ENCODE measurements at regions not wholly inside any gene's neighbourhood (a gene's known extent, or its start where the extent isn't known, plus 50 kb on each side); places are given as distances from the start of the nearest gene placed in this dataset.
"Not testable (repeated sequence)": the region's sequence is repeated elsewhere in the genome, so short reads cannot be mapped to it uniquely, and the experiment has no call there.

DNA sequence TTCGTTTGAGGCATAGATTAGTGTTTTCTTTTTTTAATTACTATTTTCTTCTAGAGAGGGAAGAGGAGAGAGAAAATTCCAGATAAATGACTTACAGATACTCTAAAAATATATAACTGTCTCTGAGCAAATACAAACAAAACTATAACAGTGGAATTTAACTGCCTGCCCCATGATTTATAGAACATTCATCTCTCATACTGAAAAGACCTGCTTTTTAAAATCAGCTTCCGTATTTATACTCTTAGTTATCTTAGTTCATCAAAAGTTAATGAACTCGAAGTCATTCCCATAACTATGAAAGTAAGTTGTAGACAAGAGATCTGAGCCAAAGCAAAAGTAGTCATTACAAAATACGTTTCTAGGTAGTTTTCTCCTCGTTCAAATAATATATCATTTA lies 123.8 kb upstream of the DMRT1 start:
- no peak for DNase-seq

DNA sequence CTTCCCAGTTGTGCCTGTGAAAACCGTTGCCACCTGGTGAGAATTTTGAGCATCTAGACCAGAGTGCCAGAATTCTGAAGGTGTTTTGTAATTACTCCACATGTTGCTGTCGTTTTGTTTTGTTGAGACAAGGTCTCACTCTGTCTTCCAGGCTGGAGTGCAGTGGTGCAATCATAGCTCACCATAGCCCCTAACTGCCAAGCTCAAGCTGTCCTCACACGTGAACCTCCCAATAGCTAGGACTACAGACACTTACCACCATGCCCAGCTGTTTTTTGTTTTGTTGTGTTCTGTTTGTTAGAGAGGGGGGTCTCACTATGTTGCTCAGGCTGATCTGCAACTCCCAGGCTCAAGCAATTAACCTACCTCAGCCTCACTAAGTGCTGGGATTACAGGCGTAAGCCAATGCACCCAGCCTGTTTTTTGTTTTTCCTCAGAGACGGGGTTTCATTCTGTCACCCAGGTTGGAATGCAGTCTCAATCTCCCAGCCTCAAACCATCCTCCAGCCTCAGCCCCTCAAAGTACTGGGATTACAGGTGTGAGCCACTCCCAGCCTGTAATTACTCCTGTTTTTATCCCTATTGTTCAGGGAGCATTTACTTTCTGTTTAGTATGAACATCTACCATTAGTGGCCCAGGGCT lies 121.1 kb upstream of the DMRT1 start:
- DNase-seq: no peak

DNA sequence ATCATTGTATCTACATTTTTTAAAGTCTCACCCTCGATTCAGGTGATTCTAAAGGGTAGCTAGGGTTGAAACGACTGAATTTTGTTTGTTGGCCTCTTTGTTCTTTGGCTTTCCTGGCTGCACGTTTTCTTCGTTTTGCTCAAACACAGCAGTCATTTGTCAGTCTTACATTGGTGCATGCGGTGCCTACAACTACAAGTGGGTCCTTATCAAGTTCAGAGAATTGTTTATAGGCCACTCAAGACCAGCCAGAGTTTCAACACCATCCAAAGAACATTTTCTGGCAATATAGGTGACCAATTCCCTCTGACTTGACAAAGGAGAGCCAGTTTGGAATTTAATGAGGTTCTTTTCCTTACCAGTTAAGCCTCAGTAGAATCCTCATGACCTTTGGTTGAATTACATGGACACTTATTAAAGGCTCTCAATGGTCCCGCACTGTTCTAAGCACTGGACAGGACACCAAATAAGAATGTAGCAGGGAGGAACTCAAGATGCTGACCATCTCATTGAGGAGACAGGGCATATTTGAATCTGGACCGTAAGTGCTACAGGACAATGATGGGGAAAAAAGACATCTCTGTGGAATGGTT lies 119.0 kb upstream of the DMRT1 start:
- DNase-seq: no peak

DNA sequence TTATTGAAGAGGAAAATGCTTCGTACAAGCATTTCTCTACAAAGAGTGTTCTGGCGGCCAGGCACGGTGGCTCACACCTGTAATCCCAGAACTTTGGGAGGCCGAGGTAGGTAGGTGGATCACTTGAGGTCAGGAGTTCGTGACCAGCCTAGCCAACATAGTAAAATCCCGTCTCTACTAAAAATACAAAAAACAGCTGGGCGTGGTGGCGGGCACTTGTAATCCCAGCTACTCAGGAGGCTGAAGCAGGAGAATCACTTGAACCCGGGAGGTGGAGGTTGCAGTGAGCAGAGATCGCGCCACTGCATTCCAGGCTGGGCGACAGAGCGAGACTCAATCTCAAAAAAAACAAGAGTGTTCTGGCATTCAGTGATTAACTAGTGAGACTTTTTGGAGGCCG lies 117.0 kb upstream of the DMRT1 start:
- DNase-seq: not testable (repeated sequence)

DNA sequence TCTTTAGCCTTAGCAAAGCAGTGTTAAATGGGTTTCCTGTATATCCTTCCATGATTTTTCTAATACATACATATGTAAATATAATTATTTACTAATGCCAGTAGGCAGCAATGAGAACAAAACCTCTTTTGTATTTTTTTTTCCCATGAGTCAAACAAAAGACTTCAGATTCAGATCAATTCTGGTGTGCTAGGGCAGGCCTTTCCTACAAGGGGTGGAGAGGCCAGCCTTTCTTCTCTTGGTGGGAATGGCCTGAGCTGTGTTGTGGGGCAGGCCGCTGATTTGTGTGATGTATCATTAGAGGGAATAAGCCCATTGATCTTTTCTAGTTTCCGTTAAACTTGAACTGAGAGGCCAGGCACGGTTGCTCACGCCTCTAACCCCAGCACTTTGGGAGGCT lies 115.5 kb upstream of the DMRT1 start:
- DNase-seq: no peak

DNA sequence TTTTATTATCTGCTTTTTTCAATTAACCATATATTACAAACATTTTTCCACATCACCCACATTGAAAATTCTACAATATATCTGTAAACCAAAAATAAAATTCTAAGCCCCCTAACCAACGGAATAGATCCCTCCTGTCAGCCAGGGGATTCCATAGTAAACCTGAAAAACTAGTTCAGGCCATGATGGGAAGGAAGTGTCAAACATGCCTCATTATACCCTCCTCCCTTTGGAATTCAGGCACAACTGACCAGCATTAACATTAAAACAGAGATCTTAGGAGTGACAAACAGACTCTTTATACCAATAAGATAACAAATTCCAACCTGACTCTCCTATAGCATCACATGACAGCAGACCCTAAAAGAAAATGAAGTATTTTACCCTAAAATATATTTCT lies 113.7 kb upstream of the DMRT1 start:
- DNase-seq: no peak

DNA sequence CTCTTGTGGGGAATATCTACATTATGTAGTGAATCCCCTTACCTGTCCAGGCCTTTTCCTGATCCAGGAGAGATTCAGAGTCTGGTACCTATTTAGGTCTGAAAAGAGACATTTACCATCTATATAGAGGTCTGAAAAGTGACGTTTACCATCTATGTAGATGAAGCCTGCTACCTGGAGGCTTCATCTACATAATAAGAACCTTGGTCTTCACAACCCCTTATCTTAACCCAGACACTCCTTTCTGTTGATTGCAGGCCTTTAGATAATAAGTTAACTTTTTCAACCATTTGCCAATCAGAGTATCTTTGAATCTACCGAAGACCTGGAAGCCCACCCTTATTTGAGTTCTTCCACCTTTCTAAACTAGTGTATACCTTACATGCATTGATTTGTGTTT lies 113.0 kb upstream of the DMRT1 start:
- DNase-seq: no peak

DNA sequence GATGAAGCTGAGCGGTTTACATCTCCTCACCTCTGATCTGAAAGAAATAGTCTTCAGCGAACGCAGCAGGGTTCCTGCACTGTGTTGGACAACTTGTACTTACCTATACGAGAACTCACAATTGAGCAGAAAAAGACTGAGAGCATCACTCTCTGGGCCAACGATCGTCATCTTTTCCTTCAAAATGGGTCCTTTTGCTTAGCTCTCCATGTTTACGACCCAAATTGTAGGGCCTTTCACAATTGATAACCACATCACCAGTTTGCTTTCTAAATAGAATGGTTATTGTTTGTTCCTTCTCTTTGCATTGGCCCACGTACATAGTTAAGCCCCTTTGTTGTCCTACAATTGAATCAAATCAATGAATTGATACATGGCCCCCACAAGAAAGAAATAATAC lies 110.0 kb upstream of the DMRT1 start:
- no peak for DNase-seq

DNA sequence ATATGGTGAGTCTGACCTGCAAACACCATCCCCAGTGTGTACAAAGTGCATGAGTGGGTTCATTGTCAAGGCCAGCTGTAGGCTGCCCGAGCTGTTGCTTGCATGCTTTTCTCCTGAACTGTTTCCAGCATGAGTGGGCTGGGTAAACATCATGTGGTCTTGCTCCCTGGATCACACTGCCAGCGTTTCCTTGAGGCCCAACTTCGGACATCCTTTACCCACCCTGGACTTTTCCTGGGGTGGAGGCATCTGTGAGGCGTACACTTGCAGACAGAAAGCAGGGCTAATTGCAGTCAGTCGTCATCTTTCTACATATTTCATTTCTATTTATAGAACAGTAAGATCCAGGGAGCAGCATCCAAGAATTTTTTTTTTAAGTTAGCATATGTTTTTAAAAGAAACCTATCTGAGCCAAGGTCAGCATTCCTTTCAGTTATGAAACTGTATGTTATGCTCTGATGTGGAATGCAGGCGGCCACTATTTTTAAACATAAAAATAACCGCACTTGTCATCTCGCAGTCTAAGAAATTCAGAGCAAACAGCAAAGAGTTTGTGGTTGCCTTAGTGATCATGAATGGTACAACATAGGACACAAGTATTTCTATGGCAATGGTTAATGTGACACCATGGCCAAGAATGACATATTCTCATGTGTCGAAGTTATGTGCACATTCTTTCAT lies 106.5 kb upstream of the DMRT1 start:
- no peak for DNase-seq

DNA sequence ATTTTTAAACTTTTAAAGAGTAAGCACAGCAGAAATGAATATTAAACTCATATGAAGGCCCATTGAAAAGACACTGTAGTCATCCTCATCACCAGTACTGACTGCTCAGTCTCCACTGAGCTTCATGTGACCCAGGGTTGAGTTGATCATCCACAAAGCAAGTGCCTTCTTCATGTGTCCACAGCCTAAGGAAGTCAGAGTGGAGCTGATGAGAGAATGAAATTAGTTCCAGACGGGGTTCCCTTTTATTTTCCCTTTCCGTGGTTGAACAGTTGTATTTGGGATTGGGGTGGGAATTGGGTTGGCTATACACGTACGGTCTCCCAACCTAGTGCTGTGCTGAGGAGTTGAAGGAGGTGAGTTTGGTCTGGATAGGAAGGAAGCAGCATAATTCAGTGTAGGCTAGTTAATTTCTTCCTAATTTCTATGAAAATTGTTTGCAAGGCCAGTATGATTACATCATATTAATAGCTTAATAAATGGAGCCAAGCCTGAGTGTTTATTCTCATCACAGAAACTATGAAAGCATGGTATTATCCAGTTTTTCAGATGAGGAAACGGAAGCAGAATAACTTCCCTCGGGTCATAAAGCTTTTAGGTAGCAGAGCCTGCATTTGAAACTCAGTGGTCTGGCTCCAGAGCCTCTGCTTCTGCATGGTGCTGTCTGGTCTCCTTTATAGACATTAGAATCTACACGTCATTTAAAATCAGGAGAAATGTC lies 103.9 kb upstream of the DMRT1 start:
- DNase-seq: no peak

DNA sequence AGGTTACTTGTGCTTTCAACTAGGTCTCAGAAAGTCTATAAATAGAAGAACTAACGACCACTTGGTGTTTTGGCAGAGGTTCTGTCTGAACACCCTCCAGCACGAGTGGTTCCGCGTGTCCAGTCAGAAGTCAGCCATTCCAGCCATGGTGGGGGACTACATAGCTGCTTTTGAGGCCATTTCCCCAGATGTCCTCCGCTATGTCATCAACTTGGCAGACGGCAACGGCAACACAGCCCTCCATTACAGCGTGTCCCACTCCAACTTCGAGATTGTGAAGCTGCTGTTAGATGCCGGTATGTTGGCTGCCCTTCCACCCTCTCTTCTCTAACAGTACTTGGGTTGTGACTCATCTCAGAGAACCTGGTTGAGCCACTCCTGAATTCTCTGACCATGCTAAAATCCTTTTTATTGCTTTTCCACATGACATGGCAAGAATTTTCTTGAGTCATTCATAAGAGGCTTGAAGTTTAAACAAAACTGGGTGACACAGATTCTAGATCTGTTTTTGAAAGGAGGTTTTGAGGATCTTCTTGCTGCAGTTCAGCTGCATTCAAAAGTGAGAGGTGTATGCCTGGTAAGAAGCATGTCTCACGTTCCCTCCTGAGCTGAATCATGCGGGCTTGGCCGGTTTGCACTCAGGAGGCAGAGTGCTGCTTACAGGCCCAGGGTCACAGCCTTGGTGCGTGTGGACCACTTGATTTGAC lies 103.1 kb upstream of the DMRT1 start:
- DNase-seq: no peak

DNA sequence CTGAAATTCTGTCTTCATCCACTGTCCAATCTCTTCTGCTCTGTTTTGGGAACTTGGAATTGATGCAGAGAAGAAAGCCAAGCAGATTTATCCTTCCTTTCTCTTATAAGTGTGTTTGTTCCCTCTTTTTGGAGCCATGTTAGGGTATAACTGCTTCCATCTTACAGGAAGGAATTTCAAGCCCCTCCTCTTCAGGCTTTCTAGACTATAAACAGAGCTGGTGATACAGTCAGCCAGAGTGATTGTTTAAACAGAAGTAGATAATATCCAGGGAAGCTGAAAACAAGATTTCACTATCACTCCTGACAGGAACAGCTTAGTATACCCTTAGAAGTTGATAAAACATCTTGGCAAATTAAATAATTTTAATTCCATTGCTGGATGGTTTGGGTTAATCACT lies 102.1 kb upstream of the DMRT1 start:
- no peak for DNase-seq

DNA sequence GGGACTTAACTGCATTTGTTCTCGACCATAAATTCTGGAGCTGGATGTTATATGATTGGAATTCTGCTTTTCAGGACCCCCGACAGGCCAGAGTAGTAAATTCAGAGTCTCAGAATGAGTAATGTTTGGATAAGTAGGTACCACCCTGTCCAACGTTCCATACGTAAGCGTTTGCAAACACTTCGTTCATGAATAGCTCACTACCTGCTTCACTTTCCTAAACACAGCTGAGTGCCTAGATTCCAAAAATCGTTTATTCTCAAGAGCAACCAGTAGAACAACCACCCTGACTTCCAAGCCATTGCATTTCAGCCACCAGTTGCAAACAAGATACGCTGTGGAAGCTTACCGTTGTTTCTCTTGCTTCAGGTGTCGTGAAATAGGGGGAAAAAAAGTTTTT lies 101.3 kb upstream of the DMRT1 start:
- DNase-seq: no peak

DNA sequence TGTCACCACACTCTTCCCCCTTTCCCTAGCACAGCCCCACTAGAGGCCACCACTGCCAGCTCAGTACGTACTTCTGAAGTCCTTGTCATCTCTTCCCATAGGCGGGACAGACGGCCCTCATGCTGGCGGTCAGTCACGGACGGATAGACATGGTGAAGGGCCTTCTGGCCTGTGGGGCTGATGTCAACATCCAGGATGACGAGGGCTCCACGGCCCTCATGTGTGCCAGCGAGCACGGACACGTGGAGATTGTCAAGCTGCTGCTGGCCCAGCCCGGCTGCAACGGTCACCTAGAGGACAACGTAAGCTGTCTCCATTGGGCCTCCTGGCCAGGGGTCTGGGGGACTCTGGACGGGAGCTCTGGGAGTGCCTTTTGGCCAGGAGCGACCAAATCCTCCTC lies 99.4 kb upstream of the DMRT1 start:
- DNase-seq: no peak

DNA sequence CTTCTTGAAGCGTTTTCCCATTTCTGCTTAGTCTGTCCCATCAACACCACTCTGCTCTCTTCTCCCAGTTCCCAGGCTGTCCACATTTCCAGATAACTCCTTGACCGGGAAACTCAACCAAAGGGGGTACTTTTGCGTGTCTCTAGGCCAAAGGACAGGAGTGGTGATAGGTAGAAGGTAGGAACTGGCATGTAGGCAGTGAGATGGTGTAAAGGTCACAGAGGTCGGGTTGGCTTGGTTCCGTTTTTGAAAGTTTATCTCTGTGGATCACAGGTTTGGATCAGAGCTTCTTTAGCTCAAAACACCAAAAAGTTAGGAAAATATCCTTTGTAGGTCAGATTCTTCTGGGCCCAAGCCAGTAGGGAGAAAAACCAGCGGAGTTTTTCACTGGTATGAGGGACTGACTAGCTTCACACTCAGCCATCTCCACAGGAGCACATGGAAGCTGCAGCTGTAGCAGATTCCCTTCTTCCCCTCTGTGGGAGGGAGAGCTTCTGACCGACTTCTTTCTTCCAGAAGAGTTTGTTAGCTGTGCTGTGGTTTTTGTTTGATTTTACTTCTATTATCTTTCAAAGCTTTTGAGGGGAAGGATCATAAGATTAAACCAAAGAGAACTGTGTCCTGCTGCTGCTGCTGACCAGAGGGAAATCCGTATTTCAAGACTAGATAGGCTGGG lies 98.4 kb upstream of the DMRT1 start:
- DNase-seq: no peak

DNA sequence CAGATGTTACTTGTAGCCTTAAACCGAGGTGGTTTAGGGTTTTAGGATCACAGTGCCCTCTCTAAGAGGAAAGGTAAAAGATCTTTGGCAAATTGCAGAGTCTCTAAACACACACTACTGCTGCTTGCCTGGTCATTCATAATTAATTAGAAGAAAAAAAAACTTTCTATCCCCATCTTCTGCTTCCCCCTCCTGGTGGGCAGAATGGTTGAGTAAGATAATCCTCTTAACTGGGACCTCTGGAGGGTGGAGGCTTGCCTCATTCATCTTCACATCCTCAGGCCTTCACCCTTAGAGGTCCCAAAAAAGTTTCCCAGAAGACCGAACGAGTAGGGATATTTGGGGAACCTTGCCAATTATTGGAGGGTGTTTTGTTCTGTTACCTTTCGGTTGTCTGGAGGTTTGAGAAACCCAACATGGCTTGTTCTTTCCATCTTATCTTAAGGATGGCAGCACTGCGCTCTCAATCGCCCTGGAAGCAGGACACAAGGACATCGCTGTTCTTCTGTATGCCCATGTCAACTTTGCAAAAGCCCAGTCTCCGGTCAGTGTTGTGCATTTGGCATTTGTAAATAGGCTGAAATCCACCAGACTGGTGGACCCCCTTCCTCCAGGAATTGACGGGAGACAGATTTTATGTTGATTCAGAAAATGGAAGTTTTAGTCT lies 97.3 kb upstream of the DMRT1 start:
- DNase-seq: no peak

DNA sequence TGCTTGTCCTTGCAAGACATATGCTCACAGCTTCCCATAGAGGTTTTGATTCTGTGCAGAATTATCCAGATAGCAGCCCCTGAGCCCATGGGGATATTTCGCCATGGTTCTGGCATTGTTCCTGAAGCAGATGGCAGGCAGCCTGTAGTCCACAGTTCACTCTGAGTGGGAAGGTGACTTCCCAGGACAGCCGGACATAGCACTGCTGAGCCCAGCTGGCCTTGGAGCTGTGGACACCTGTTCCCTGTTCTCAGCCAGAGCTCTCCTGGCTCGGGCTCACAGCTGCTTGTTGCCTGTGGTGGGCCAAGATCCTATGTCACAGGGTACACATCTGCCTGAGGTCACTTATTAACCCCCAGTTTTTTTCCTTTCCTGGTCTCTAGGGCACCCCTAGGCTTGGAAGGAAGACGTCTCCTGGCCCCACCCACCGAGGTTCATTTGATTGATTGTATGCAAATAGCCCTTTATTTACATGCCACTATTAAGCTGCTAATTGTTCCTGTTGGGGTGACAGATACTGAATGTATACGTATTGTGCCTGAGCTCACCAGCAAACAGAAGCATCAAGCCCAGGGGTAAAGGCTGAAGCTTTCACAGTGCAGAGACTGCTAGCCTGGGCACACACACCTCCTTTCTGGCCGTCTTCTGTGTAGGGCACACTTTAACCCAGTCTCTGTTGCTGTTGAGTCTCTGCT lies 96.6 kb upstream of the DMRT1 start:
- DNase-seq: no peak

DNA sequence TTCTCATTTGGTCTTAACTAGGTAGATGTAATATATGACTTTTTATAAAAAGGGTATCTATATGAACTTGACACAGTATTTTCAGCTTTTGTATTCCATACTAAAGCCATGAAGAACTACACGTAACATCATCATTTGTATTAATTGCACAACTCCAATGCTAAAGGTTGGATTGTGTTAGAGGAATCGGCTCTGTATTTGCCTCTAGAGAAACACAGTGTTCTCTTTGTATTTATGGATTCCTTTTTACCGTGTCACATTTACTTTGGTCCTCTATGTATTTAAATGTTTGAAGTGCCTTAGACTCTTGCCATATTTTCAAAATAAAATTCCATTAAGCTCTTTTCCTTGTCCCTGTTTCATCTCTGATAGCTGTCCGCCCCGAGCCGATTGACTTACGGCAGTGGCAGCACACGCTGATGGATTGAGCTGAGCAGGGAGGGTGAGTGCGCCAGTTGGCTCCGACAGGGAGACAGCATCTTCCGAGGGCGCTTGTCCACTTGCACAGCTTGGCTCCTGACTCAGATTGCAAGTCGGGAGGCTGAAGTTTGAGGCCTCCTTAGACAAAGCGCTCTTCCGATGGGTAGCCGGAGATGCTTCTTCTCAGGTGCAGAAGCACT lies 95.6 kb upstream of the DMRT1 start:
- DNase-seq: no peak

DNA sequence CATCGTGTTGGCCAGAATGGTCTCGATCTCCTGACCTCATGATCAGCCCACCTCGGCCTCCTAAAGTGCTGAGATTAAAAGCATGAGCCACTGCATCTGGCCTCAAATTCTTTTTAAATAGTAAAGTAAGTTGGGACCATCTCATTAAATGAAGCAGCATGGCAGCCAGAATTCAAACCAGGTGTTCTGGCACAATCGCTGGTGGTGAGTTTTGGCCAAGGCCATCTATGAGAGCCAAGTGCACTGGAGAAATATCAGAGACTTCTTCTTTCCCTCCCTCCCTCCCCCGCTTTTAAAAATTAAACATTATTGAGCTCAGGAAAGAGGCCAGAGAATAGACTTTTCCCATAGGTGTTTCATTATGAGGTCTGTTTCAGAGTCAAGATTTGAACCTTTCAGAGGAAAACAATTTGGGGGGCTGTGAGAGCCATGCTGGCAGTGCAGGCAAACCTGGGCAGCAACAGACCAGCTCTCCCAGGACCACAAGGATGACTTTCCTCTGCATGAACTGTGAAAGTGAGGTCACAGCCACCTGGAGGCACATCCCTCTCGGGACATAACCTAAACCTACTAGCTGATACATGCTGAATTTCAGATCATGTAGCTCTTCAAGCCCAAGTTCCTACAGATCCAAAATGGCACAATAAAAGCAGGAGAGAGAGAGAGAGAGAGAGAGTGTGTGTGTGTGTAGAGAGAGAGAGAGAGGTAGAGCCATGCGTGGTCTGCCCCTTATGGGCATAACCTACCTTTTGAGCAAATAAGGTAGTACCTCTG lies 94.6 kb upstream of the DMRT1 start:
- no peak for DNase-seq

DNA sequence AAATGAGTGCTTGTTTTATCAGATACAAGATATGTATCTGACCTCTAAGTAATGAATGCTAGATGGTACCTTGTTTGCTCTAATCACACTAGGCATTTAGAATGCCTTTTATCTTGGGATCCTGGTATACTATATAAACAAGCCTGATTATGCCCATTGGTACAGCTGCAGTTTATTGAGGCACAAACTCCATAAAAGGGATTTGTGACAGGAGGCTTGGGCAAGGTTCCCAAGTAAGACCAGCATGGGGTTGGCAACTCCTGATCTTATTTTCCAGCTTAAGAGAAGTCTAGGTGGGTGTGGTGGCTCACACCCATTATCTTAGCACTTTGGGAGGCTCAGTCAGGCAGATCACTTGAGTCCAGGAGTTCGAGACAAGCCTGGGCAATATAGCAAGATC lies 93.9 kb upstream of the DMRT1 start:
- DNase-seq: no peak
